OCI-LY1 (cell line): ENCODE measurements at regions not wholly inside any gene's neighbourhood (a gene's known extent, or its start where the extent isn't known, plus 50 kb on each side); places are given as distances from the start of the nearest gene placed in this dataset.

Source experiments
- CTCF ChIP-seq: fragments of 200-600 bp; sonication (generic), shearing (Covaris generic); IDR thresholded peaks from 2 replicates; pipeline ENCODE4 v1.5.1; 2017; ENCODE audit warnings: mild to moderate bottlenecking, antibody characterized with exemption, low read length, moderate library complexity, mixed read lengths
- EZH2 ChIP-seq: fragments of 200-600 bp; sonication (generic), shearing (Covaris generic); IDR thresholded peaks from 2 replicates; pipeline ENCODE4 v1.8.0; 2017; ENCODE audit warnings: borderline replicate concordance, mixed run types, mild to moderate bottlenecking, antibody characterized with exemption, low read length, moderate library complexity, mixed read lengths

- TF ChIP-seq CTCF (no peak), EZH2 (no peak)
Observed at GRCh38 chr15:62787401-62787800, 255.1 kb upstream of the TPM1 start.
